ENCODE measurements at regions not wholly inside any gene's neighbourhood (a gene's known extent, or its start where the extent isn't known, plus 50 kb on each side); places are given as distances from the start of the nearest gene placed in this dataset.
"Not testable (repeated sequence)": the region's sequence is repeated elsewhere in the genome, so short reads cannot be mapped to it uniquely, and the experiment has no call there.

GRCh38 chr4:38297061-38297460 lies 336.9 kb downstream of the PTTG2 start:
- intact Hi-C loops (cut with DNase I; ENCODE audit: low total_unique reads) = no loop called here
- no peak for TF ChIP-seq CTCF (IDR thresholded peaks at IDR 0.05)
- H3K4me3 ChIP-seq (ENCODE audit: low read depth, poor library complexity, severe bottlenecking) = no peak overlapping the region
- DNase-seq (ENCODE audit: low spot score in 2 of 2) = no peak
- WGBS, 2 donors = 81 to 89% methylated on average over 3 of the region's 3 CpGs

GRCh38 chr4:38298868-38299713 lies 338.9 kb downstream of the PTTG2 start:
- no peak for TF ChIP-seq CTCF (IDR thresholded peaks at IDR 0.05)
- no peak for TF ChIP-seq POLR2A (IDR thresholded peaks at IDR 0.05)
- H3K4me3 ChIP-seq (ENCODE audit: low read depth, poor library complexity, severe bottlenecking) = no peak overlapping the region
- DNase-seq (ENCODE audit: low spot score in 2 of 2) = no peak
- intact Hi-C loops (cut with DNase I; ENCODE audit: low total_unique reads) = no loop called here
- WGBS, 2 donors = 56 to 84% methylated on average over 1 of the region's 1 CpG

GRCh38 chr4:38302910-38303309 lies 342.7 kb downstream of the PTTG2 start:
- H3K4me3 ChIP-seq (ENCODE audit: low read depth, poor library complexity, severe bottlenecking) = no peak overlapping the region
- DNase-seq (ENCODE audit: low spot score in 2 of 2) = no peak
- intact Hi-C loops (cut with DNase I; ENCODE audit: low total_unique reads) = loop anchor here (10.0 kb wide), 1 partner anchor 108 kb away; no protein-coding TSS in a partner anchor
- TF ChIP-seq CTCF (IDR thresholded peaks at IDR 0.05) (no peak), POLR2A (IDR thresholded peaks at IDR 0.05) (no peak)
- 90 to 93% methylated on average over 2 of the region's 2 CpGs for WGBS, 2 donors

- intact Hi-C loops (cut with DNase I; ENCODE audit: low total_unique reads) = loop anchor here (10.0 kb wide), 1 partner anchor 110 kb away; no protein-coding TSS in a partner anchor
- 97 to 99% methylated on average over 5 of the region's 5 CpGs for WGBS, 2 donors
- not testable (repeated sequence) for H3K4me3 ChIP-seq (ENCODE audit: low read depth, poor library complexity, severe bottlenecking); DNase-seq (ENCODE audit: low spot score in 2 of 2)
These were observed 344.3 kb downstream of the PTTG2 start for GRCh38 chr4:38304460-38304859.

- intact Hi-C loops (cut with DNase I; ENCODE audit: low total_unique reads) = loop anchor here (10.0 kb wide), 1 partner anchor 112 kb away; no protein-coding TSS in a partner anchor
- no peak for DNase-seq (ENCODE audit: low spot score in 2 of 2)
- H3K4me3 ChIP-seq (ENCODE audit: low read depth, poor library complexity, severe bottlenecking) = no peak overlapping the region
- 36 to 43% methylated on average over 3 of the region's 3 CpGs for WGBS, 2 donors
- TF ChIP-seq POLR2A (IDR thresholded peaks at IDR 0.05) = no peak
- TF ChIP-seq CTCF (IDR thresholded peaks at IDR 0.05) = no peak
These were observed 346.4 kb downstream of the PTTG2 start for GRCh38 chr4:38306482-38307071.

GRCh38 chr4:38308728-38309311 lies 348.6 kb downstream of the PTTG2 start:
- intact Hi-C loops (cut with DNase I; ENCODE audit: low total_unique reads) = loop anchor here (10.0 kb wide), 1 partner anchor 114 kb away; no protein-coding TSS in a partner anchor
- no peak for DNase-seq (ENCODE audit: low spot score in 2 of 2)
- TF ChIP-seq POLR2A (IDR thresholded peaks at IDR 0.05) (no peak), CTCF (IDR thresholded peaks at IDR 0.05) (no peak)
- H3K4me3 ChIP-seq (ENCODE audit: low read depth, poor library complexity, severe bottlenecking) = no peak overlapping the region
- 43 to 57% methylated on average over 5 of the region's 5 CpGs for WGBS, 2 donors
